ENCODE measurements at regions not wholly inside any gene's neighbourhood (a gene's known extent, or its start where the extent isn't known, plus 50 kb on each side); places are given as distances from the start of the nearest gene placed in this dataset.

DNA sequence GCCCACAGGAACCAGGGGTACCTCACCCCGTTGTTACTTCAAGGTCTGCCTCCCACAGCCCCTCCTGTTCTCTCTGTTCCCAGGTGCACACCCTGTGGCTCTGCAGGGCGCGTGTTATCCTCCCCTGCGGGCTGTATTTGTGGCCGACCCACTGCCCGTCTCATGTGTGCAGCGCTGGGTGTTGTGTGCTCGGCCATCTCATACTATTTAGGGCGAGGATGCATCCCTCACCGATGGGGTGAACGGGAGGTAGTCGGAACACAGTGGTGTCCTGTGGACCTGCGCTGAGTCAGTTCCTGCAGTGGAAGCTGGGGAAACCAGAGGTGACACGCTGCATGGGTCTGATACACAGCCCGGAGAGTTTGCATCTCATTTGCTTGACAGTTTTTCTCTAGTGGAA is 94.5 kb upstream of the SULF2 start:
- DNase-seq = no peak
- Mint-ChIP-seq H3K36me3 (ENCODE audit: insufficient read depth, unreplicated experiment) (no peaks in the 10 kb centered on the region), H3K27me3 (ENCODE audit: unreplicated experiment) (peaks cover 36% of the 10 kb centered on the region), H3K27ac (ENCODE audit: unreplicated experiment) (no peak overlapping the region), H3K4me1 (ENCODE audit: low read depth, unreplicated experiment) (no peaks in the 10 kb centered on the region), H3K9me3 (ENCODE audit: low read depth, unreplicated experiment) (no peaks in the 10 kb centered on the region), H3K4me3 (ENCODE audit: low read depth, unreplicated experiment) (no peak overlapping the region)
- CTCF ChIA-PET = no interaction called here
- intact Hi-C loops (cut with micrococcal nuclease; ENCODE audit: unreplicated experiment) = no loop called here
- TF ChIP-seq, protein P1, sequence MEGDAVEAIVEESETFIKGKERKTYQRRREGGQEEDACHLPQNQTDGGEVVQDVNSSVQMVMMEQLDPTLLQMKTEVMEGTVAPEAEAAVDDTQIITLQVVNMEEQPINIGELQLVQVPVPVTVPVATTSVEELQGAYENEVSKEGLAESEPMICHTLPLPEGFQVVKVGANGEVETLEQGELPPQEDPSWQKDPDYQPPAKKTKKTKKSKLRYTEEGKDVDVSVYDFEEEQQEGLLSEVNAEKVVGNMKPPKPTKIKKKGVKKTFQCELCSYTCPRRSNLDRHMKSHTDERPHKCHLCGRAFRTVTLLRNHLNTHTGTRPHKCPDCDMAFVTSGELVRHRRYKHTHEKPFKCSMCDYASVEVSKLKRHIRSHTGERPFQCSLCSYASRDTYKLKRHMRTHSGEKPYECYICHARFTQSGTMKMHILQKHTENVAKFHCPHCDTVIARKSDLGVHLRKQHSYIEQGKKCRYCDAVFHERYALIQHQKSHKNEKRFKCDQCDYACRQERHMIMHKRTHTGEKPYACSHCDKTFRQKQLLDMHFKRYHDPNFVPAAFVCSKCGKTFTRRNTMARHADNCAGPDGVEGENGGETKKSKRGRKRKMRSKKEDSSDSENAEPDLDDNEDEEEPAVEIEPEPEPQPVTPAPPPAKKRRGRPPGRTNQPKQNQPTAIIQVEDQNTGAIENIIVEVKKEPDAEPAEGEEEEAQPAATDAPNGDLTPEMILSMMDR (IDR thresholded peaks at IDR 0.05; ENCODE audit: unreplicated experiment) = no peak
- no TSS peak for BruUV-seq (replicated peaks)

DNA sequence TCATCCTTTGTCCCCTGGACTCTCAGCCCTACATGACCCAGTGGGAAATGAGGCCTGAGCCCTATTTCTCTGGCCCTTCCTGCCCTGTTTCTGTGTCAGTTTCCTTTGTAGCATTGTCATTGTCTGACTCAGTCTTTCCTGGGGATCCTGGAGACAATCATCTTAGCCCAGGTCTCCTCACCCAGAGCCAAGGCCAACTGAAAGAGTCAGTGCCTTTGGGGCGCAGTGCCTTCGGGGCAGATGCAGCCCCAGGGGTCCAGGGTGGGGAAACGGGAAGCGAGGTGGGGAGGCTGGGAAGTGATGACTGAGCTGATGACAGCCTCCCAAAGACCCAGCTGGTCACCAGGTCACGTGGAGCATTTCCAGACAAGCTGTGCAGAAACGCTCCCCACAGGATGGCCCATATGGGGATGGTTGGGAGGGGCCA is 93.3 kb upstream of the SULF2 start:
- Mint-ChIP-seq H3K27me3 (ENCODE audit: unreplicated experiment) (peaks cover 24% of the 10 kb centered on the region), H3K4me3 (ENCODE audit: low read depth, unreplicated experiment) (no peak overlapping the region), H3K4me1 (ENCODE audit: low read depth, unreplicated experiment) (no peaks in the 10 kb centered on the region), H3K9me3 (ENCODE audit: low read depth, unreplicated experiment) (no peaks in the 10 kb centered on the region), H3K27ac (ENCODE audit: unreplicated experiment) (no peak overlapping the region), H3K36me3 (ENCODE audit: insufficient read depth, unreplicated experiment) (no peaks in the 10 kb centered on the region)
- BruUV-seq (replicated peaks) = no TSS peak
- CTCF ChIA-PET = no interaction called here
- TF ChIP-seq, protein P1 (IDR thresholded peaks at IDR 0.05; ENCODE audit: unreplicated experiment) = no peak
- intact Hi-C loops (cut with micrococcal nuclease; ENCODE audit: unreplicated experiment) = no loop called here
- no peak for DNase-seq

DNA sequence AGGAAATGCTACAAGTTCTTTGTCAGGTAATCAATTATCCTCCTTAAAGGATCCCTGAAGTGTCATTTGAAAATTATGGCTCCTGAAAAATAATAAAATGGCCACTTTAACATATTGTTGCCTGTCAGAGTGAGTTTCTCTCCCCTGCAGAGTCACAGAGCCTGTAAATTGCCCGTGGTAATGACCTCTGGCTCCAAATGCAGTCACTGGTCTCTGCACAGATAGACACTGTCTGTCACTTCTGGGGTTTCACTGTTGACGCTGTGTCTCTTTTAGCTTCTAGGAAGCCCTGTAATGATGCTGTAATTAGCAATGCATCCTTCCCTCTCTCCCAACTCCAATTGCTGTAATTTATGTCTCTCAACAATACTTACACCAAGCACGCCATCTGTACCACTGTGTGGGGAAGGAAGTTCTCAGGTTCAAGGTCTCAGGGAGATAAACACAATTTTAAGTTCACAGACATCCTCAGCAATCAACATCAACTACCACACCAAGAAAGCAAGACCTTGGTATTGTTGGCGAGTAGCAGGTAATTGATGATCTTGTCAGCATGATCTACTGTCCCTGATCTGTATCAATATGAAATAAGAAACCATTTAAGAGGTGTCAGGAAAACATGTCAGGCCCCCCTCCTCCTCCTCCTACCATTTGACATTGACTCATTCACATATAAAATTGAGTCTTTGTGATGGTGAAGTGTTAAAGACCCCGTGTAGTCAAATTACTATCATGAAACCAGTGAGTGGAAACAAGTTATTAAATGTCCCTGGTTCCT is 91.2 kb upstream of the SULF2 start:
- Mint-ChIP-seq H3K4me3 (ENCODE audit: low read depth, unreplicated experiment) (no peak overlapping the region), H3K27me3 (ENCODE audit: unreplicated experiment) (peaks cover 29% of the 10 kb centered on the region), H3K4me1 (ENCODE audit: low read depth, unreplicated experiment) (no peaks in the 10 kb centered on the region), H3K9me3 (ENCODE audit: low read depth, unreplicated experiment) (no peaks in the 10 kb centered on the region), H3K36me3 (ENCODE audit: insufficient read depth, unreplicated experiment) (no peaks in the 10 kb centered on the region), H3K27ac (ENCODE audit: unreplicated experiment) (no peak overlapping the region)
- CTCF ChIA-PET = no interaction called here
- TF ChIP-seq, protein P1 (IDR thresholded peaks at IDR 0.05; ENCODE audit: unreplicated experiment) = no peak
- intact Hi-C loops (cut with micrococcal nuclease; ENCODE audit: unreplicated experiment) = no loop called here
- no peak for DNase-seq
- BruUV-seq (replicated peaks) = no TSS peak

DNA sequence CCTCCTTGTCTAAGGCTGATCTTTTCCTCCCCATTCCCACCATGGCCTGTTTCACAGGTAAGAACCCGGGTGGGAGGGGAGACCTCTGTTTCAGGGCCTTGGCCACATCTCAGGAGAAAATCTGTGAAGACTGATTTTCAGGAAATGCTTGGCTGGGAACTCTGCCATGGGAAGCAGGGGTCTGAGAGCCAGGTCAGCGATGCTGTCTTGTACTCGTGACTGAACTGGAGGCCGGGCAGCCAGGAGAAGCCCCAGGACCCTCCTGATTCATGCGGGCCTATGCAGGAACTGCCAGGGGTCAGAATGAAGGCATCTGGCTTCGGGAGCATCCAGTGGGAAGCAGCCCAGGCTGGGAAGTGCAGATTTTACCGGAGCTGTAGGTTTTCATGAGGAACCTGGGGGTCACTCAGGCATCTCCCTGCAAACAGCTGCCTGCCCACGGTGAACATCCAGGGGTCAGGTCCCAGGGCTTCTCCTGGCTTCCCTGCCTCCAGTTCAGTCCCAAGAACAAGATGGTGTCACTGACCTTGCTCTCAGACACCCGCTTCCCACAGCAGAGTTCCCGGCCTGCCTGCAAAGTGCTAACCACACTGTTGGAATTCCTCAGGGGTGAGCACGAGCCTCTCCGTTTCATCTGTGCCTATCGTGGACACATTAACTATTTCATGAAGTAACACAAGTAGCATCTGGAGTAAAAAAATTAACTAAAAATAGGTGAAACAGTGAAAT is 90.2 kb upstream of the SULF2 start:
- intact Hi-C loops (cut with micrococcal nuclease; ENCODE audit: unreplicated experiment) = no loop called here
- Mint-ChIP-seq H3K27me3 (ENCODE audit: unreplicated experiment) (peaks cover 29% of the 10 kb centered on the region), H3K27ac (ENCODE audit: unreplicated experiment) (no peak overlapping the region), H3K9me3 (ENCODE audit: low read depth, unreplicated experiment) (no peaks in the 10 kb centered on the region), H3K36me3 (ENCODE audit: insufficient read depth, unreplicated experiment) (no peaks in the 10 kb centered on the region), H3K4me3 (ENCODE audit: low read depth, unreplicated experiment) (no peak overlapping the region), H3K4me1 (ENCODE audit: low read depth, unreplicated experiment) (no peaks in the 10 kb centered on the region)
- DNase-seq = no peak
- TF ChIP-seq, protein P1 (IDR thresholded peaks at IDR 0.05; ENCODE audit: unreplicated experiment) = no peak
- CTCF ChIA-PET = no interaction called here
- no TSS peak for BruUV-seq (replicated peaks)
